BE2C (cell line): ENCODE measurements at regions not wholly inside any gene's neighbourhood (a gene's known extent, or its start where the extent isn't known, plus 50 kb on each side); places are given as distances from the start of the nearest gene placed in this dataset.

Experiments
- DNase-seq: peaks from one replicate; pipeline ENCODE4 v3.0.0-alpha.2; 2020
- H3K27me3 ChIP-seq: fragments of 250-450 bp; sonication (Bioruptor Pico); 2 replicates; pipeline ENCODE4 v1.5.1; 2020; ENCODE audit warnings: mild to moderate bottlenecking
- H3K36me3 ChIP-seq: fragments of 250-450 bp; sonication (Bioruptor Pico); 2 replicates; pipeline ENCODE4 v1.5.1; 2020; ENCODE audit warnings: mild to moderate bottlenecking
- H3K4me1 ChIP-seq: fragments of 250-450 bp; sonication (Bioruptor Pico); 2 replicates; pipeline ENCODE4 v1.5.1; 2020
- H3K4me3 ChIP-seq: 2 replicates; pipeline ENCODE4 v1.5.1; 2011; ENCODE audit warnings: low read depth, low read length
- H3K9me3 ChIP-seq: fragments of 250-450 bp; sonication (Bioruptor Pico); 2 replicates; pipeline ENCODE4 v1.5.1; 2020
- TF ChIP-seq, protein P1 (sequence below): IDR thresholded peaks from 2 replicates; pipeline ENCODE4 v1.5.1; 2012; ENCODE audit warnings: mild to moderate bottlenecking, low read depth, low read length

GRCh38 chr12:98244136-98244535, 271.3 kb upstream of the TMPO start:
- Histone ChIP-seq H3K36me3 (no peaks in the 10 kb centered on the region), H3K27me3 (no peaks in the 10 kb centered on the region), H3K9me3 (no peaks in the 10 kb centered on the region), H3K4me1 (no peaks in the 10 kb centered on the region), H3K4me3 (no peak overlapping the region)
- TF ChIP-seq, protein P1, sequence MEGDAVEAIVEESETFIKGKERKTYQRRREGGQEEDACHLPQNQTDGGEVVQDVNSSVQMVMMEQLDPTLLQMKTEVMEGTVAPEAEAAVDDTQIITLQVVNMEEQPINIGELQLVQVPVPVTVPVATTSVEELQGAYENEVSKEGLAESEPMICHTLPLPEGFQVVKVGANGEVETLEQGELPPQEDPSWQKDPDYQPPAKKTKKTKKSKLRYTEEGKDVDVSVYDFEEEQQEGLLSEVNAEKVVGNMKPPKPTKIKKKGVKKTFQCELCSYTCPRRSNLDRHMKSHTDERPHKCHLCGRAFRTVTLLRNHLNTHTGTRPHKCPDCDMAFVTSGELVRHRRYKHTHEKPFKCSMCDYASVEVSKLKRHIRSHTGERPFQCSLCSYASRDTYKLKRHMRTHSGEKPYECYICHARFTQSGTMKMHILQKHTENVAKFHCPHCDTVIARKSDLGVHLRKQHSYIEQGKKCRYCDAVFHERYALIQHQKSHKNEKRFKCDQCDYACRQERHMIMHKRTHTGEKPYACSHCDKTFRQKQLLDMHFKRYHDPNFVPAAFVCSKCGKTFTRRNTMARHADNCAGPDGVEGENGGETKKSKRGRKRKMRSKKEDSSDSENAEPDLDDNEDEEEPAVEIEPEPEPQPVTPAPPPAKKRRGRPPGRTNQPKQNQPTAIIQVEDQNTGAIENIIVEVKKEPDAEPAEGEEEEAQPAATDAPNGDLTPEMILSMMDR: no peak
- DNase-seq: no peak

DNA sequence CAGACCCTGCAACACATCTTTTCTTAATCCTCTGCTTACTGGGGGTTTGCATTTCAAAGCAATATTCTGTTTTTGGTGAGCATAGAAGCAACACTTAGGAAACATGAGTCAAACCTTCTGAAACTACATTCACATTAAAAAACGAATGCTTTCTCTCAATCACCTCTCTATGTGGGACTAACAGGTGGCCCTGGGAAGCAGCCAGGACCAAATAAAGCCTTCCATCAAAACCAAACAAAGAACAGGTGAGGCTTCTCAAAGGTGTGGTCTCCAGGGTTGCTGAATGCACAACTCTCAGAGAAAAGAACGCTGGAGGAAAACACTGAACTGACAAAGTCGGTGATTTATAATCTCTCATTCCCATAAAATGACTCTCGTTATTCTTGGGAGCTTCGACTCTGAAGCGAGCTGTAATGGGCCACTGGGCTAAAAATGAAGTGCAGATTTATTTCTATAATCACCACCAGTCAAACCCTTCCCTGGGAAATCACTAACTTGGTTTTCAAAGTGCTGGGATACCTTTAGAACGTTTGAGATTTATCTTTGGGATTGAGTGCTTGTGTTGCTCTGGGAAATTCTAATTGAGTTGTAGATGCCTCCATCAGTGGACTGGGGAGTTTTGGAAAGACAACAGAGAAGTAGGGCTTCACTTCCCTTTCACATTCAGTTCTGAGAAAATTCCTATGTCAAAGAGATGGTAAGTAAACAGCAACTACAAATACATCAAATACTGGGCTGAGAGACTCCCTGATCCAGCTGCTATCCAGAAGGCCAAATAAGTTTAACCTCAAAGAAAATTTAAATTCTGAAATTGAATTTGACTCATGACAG, 262.0 kb upstream of the TMPO start:
- no peaks in the 10 kb centered on the region for H3K27me3 ChIP-seq
- no peaks in the 10 kb centered on the region for H3K4me1 ChIP-seq
- no peaks in the 10 kb centered on the region for H3K36me3 ChIP-seq
- no peak for DNase-seq
- H3K9me3 ChIP-seq: no peaks in the 10 kb centered on the region
- TF ChIP-seq, protein P1: no peak
- no peak overlapping the region for H3K4me3 ChIP-seq

DNA sequence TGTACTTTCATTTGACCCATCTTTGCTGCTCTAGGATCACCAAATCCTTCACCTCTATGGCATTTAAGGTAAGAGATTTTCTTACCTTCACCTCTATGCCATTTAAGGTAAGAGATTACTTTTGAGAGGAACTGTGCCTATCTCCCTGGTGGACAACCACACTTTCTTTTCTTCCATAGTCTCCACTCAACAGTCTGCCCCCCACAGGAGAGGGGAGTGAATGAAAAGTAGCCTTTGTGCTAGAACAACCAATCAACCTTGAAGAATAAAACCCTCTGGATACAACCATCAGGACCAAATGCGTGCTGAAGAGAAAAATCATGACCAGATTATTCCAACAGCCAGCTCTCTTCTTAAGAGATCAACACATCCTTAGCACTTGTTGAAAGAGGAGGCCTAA, 258.6 kb upstream of the TMPO start:
- Histone ChIP-seq H3K36me3 (no peaks in the 10 kb centered on the region), H3K27me3 (no peaks in the 10 kb centered on the region), H3K9me3 (no peaks in the 10 kb centered on the region), H3K4me1 (no peaks in the 10 kb centered on the region), H3K4me3 (no peak overlapping the region)
- DNase-seq: no peak
- TF ChIP-seq, protein P1: no peak

DNA sequence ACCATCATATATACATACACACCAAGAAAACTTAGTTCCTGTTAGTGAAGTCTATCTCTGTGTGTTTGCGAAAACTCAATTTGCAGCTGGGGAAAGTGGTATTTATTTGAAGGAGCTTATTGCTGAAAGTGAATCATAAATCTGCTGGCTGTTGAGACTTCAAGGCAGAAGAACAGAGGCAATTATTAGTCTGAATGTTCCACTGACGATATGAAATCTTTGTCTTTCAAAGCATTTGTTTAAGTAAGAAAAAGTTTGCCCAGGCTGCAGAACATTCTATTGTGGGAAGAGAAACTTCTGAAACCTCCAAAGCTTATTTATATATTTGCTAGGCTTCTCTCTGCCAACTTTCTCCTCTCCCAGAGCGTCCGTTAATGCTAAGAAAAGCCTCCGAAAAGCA, 255.7 kb upstream of the TMPO start:
- H3K4me1 ChIP-seq: no peaks in the 10 kb centered on the region
- no peak overlapping the region for H3K4me3 ChIP-seq
- no peaks in the 10 kb centered on the region for H3K27me3 ChIP-seq
- no peak for DNase-seq
- TF ChIP-seq, protein P1: no peak
- no peaks in the 10 kb centered on the region for H3K9me3 ChIP-seq
- no peaks in the 10 kb centered on the region for H3K36me3 ChIP-seq

- Histone ChIP-seq H3K9me3 (no peaks in the 10 kb centered on the region), H3K36me3 (no peaks in the 10 kb centered on the region), H3K27me3 (no peaks in the 10 kb centered on the region), H3K4me1 (no peaks in the 10 kb centered on the region), H3K4me3 (no peak overlapping the region)
- TF ChIP-seq, protein P1: no peak
- DNase-seq: no peak
These were observed 255.1 kb upstream of the TMPO start for GRCh38 chr12:98260276-98260675.

DNA sequence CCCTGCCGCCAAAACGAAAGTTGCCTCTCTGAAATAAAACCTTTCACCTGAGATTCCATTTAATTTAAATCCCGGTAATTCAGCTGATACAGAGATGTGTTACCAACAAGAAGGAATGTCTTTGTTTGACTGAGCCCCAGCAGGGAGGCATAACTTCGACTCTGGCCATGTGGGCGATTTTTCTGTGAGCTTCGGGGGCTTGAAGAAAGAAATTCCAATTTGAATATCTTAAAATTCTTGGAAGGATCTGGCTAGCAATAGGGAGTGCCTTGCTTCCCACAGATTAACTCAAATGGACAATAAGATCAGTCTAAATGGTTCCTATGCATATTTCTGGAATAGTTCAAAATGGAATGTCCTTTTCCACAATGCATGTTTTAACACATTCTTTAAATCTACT, 252.5 kb upstream of the TMPO start:
- no peak for DNase-seq
- TF ChIP-seq, protein P1: no peak
- no peak overlapping the region for H3K4me3 ChIP-seq
- H3K36me3 ChIP-seq: no peaks in the 10 kb centered on the region
- no peaks in the 10 kb centered on the region for H3K4me1 ChIP-seq
- no peaks in the 10 kb centered on the region for H3K9me3 ChIP-seq
- H3K27me3 ChIP-seq: no peaks in the 10 kb centered on the region
